Esophagus muscularis mucosa (tissue), 4 donors: ENCODE measurements at regions not wholly inside any gene's neighbourhood (a gene's known extent, or its start where the extent isn't known, plus 50 kb on each side); places are given as distances from the start of the nearest gene placed in this dataset.

Source experiments
- DNase-seq: peaks from one replicate; pipeline ENCODE4 v3.0.0-alpha.2; 2017; ENCODE audit errors: extremely low spot score
- H3K27ac ChIP-seq, 4 donors: fragments of 200-600 bp; sonication (generic); replicated peaks in 1 of 4; 1 replicate in 3 of 4; 2 replicates in 1 of 4; pipeline ENCODE4 v1.5.1; 2016 to 2019; ENCODE audit warnings: mild to moderate bottlenecking in 1 of 4
- H3K27me3 ChIP-seq, 4 donors: fragments of 200-600 bp; sonication (generic); one replicate each; pipeline versions ENCODE4 v1.5.1 to v1.6.0; 2016 to 2019
- H3K36me3 ChIP-seq, 4 donors: fragments of 200-600 bp; sonication (generic); one replicate each; pipeline ENCODE4 v1.5.1; 2016 to 2019
- H3K4me1 ChIP-seq, 4 donors: fragments of 200-600 bp; sonication (generic); one replicate each; pipeline ENCODE4 v1.5.1; 2016 to 2019
- H3K4me3 ChIP-seq, 4 donors: fragments of 200-600 bp; sonication (generic); 1 replicate in 2 of 4; 2 replicates in 2 of 4; pipeline ENCODE4 v1.5.1; 2016 to 2019; ENCODE audit warnings: mild to moderate bottlenecking in 4 of 4, moderate library complexity in 1 of 4
- H3K9me3 ChIP-seq, 4 donors: fragments of 200-600 bp; sonication (generic); 1 replicate in 3 of 4; 2 replicates in 1 of 4; pipeline ENCODE4 v1.5.1; 2016 to 2019
- CTCF ChIP-seq, 3 experiments: fragments of 200-600 bp in 2 of 3; fragments of 450-650 bp in 1 of 3; sonication (generic) in 2 of 3; IDR thresholded peaks; one replicate each; pipeline ENCODE4 v1.5.1; 2017 to 2019; ENCODE audit warnings: antibody characterized with exemption in 3 of 3, mild to moderate bottlenecking in 2 of 3, moderate library complexity in 1 of 3
- EP300 ChIP-seq: sonication (generic); formaldehyde crosslinking; IDR thresholded peaks from one replicate; pipeline ENCODE4 v1.6.1; 2017; ENCODE audit warnings: antibody characterized with exemption
- POLR2A ChIP-seq: fragments of 450-650 bp; IDR thresholded peaks from one replicate; pipeline ENCODE4 v1.6.1; 2017; ENCODE audit warnings: antibody characterized with exemption, moderate library complexity, mild to moderate bottlenecking, low read depth
- POLR2AphosphoS5 ChIP-seq, 2 donors: sonication (generic); formaldehyde crosslinking; IDR thresholded peaks; one replicate each; pipeline ENCODE4 v1.6.1; 2017; ENCODE audit warnings: antibody characterized with exemption in 2 of 2
- WGBS: methylation state at CpG from one replicate; pipeline ENCODE4 v1.1.5; 2018; 5-methylcytosine and 5-hydroxymethylcytosine counted together
- intact Hi-C: fragments of 100-400 bp; cut with DNase I; formaldehyde crosslinking; loops from one replicate; pipeline ENCODE4 v1.15.1; 2023

- Histone ChIP-seq H3K27me3 (no peaks in the 10 kb centered on the region), H3K27ac (no peak overlapping the region), H3K9me3 (no peaks in the 10 kb centered on the region), H3K36me3 (no peaks in the 10 kb centered on the region), H3K4me1 (no peaks in the 10 kb centered on the region), H3K4me3 (no peak overlapping the region)
- 68% methylated on average over 10 of the region's 10 CpGs for WGBS
- TF ChIP-seq POLR2AphosphoS5 (IDR thresholded peaks at IDR 0.05) (no peak), EP300 (no peak), CTCF (IDR thresholded peaks at IDR 0.05) (no peak), POLR2A (no peak)
- DNase-seq, result no peak
- intact Hi-C loops, result no loop called here
Observed at GRCh38 chr15:96222981-96223380, 107.5 kb upstream of the NR2F2 start.

- DNase-seq, result no peak
- no peaks in the 10 kb centered on the region for H3K36me3 ChIP-seq
- 97% methylated on average over 2 of the region's 2 CpGs for WGBS
- H3K27me3 ChIP-seq, result no peaks in the 10 kb centered on the region
- H3K9me3 ChIP-seq, result no peaks in the 10 kb centered on the region
- no peak overlapping the region for H3K4me3 ChIP-seq
- no peak overlapping the region for H3K27ac ChIP-seq
- intact Hi-C loops, result no loop called here
- TF ChIP-seq EP300 (no peak), POLR2A (no peak), POLR2AphosphoS5 (IDR thresholded peaks at IDR 0.05) (no peak), CTCF (IDR thresholded peaks at IDR 0.05) (no peak)
- H3K4me1 ChIP-seq, result no peaks in the 10 kb centered on the region
Observed at GRCh38 chr15:96223939-96224338, 106.6 kb upstream of the NR2F2 start.

- H3K4me3 ChIP-seq, result no peak overlapping the region
- no peaks in the 10 kb centered on the region for H3K9me3 ChIP-seq
- TF ChIP-seq EP300, result no peak
- TF ChIP-seq CTCF (IDR thresholded peaks at IDR 0.05), result no peak
- TF ChIP-seq POLR2AphosphoS5 (IDR thresholded peaks at IDR 0.05), result no peak
- no peak for TF ChIP-seq POLR2A
- DNase-seq, result no peak
- no peaks in the 10 kb centered on the region for H3K27me3 ChIP-seq
- intact Hi-C loops, result no loop called here
- no peak overlapping the region for H3K27ac ChIP-seq
- WGBS, result 73% methylated on average over 5 of the region's 5 CpGs
- H3K36me3 ChIP-seq, result no peaks in the 10 kb centered on the region
- no peaks in the 10 kb centered on the region for H3K4me1 ChIP-seq
Observed at GRCh38 chr15:96225642-96226259, 104.7 kb upstream of the NR2F2 start.

GRCh38 chr15:96230526-96231181 is 99.8 kb upstream of the NR2F2 start:
- no peaks in the 10 kb centered on the region for H3K9me3 ChIP-seq
- no peaks in the 10 kb centered on the region for H3K36me3 ChIP-seq
- H3K27me3 ChIP-seq, result no peaks in the 10 kb centered on the region
- H3K4me3 ChIP-seq, result no peak overlapping the region
- no peak for DNase-seq
- intact Hi-C loops, result no loop called here
- no peaks in the 10 kb centered on the region for H3K4me1 ChIP-seq
- H3K27ac ChIP-seq, result no peak overlapping the region
- WGBS, result 78% methylated on average over 3 of the region's 3 CpGs
- TF ChIP-seq EP300 (no peak), POLR2A (no peak), CTCF (IDR thresholded peaks at IDR 0.05) (no peak), POLR2AphosphoS5 (IDR thresholded peaks at IDR 0.05) (no peak)

GRCh38 chr15:96232335-96232734 is 98.2 kb upstream of the NR2F2 start:
- TF ChIP-seq POLR2AphosphoS5 (IDR thresholded peaks at IDR 0.05), result no peak
- TF ChIP-seq CTCF (IDR thresholded peaks at IDR 0.05), result no peak
- no peak for TF ChIP-seq POLR2A
- TF ChIP-seq EP300, result no peak
- no peak overlapping the region for H3K27ac ChIP-seq
- no peaks in the 10 kb centered on the region for H3K9me3 ChIP-seq
- intact Hi-C loops, result no loop called here
- no peaks in the 10 kb centered on the region for H3K36me3 ChIP-seq
- 83% methylated on average over 3 of the region's 3 CpGs for WGBS
- H3K4me1 ChIP-seq, result no peaks in the 10 kb centered on the region
- H3K27me3 ChIP-seq, result no peaks in the 10 kb centered on the region
- H3K4me3 ChIP-seq, result no peak overlapping the region
- no peak for DNase-seq
